Activated naive CD8-positive, alpha-beta T cell (primary cell): ENCODE measurements at regions not wholly inside any gene's neighbourhood (a gene's known extent, or its start where the extent isn't known, plus 50 kb on each side); places are given as distances from the start of the nearest gene placed in this dataset.

Experiments used
- H3K27ac Mint-ChIP-seq: one replicate; pipeline ENCODE4 v1.8.0; 2021; ENCODE audit warnings: mixed read lengths
- H3K27me3 Mint-ChIP-seq: one replicate; pipeline ENCODE4 v1.8.0; 2021; ENCODE audit warnings: mixed read lengths
- H3K36me3 Mint-ChIP-seq: one replicate; pipeline ENCODE4 v1.8.0; 2021; ENCODE audit warnings: mixed read lengths
- H3K4me1 Mint-ChIP-seq: one replicate; pipeline ENCODE4 v1.8.0; 2021; ENCODE audit warnings: low read depth, mixed read lengths
- H3K4me3 Mint-ChIP-seq: one replicate; pipeline ENCODE4 v1.8.0; 2021; ENCODE audit warnings: mild to moderate bottlenecking, mixed read lengths
- H3K9me3 Mint-ChIP-seq: one replicate; pipeline ENCODE4 v1.8.0; 2021; ENCODE audit warnings: low read depth, mixed read lengths

DNA sequence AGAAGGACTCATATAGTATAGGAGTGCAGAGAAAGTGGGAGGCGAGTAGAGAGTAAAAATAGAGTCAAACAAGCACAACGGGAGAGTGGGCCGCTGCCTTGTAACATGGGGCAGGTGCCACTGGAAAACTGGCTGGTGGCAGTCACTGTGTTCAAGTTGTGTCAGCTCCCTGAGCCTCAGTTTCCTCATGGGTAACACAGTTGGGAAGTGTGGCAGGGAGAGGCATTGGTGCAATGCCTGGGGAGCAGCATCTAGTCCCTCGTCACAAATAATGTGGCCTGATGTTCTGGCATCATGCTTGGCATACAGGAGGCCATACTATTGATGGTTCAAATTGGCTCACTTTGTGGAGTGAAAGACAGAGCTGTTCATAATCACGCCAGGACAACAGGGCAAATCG, 78.9 kb upstream of the SPON1 start:
- Mint-ChIP-seq H3K27ac (no peak overlapping the region), H3K4me1 (peaks cover 4% of the 10 kb centered on the region), H3K9me3 (no peaks in the 10 kb centered on the region), H3K4me3 (no peak overlapping the region), H3K36me3 (peaks cover 2% of the 10 kb centered on the region), H3K27me3 (no peaks in the 10 kb centered on the region)

DNA sequence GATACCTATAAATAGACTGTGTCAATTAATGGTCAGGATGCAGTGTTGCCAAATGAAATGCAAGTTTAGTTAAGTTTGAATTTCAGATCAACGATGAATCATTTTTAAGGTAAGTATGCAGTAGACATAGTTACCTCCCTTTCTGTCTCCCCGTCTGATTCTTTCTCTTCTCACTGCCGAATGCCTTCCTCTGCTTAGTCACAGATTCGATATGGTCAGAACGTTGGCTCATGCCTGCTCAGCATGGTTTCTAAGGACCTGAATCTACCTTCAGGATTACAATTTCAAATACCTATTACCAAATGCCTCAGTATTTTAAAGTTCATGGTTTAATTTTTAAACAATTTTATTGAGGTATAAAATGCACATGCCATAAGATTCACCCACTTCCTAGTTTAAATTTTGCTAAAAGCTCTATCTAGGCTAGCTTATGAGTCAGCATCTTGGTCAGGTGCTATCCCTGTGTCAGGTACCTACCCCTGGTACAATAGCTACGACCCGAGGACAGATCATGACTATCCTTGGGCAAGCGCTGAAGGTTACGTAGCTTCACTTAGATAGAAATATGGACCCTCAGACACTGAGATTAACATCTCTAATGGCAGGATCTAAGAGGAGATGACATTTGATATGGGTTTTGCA, 78.2 kb upstream of the SPON1 start:
- no peak overlapping the region for H3K27ac Mint-ChIP-seq
- H3K4me3 Mint-ChIP-seq, result no peak overlapping the region
- H3K36me3 Mint-ChIP-seq, result peaks cover 2% of the 10 kb centered on the region
- H3K9me3 Mint-ChIP-seq, result no peaks in the 10 kb centered on the region
- no peaks in the 10 kb centered on the region for H3K27me3 Mint-ChIP-seq
- H3K4me1 Mint-ChIP-seq, result peaks cover 4% of the 10 kb centered on the region

DNA sequence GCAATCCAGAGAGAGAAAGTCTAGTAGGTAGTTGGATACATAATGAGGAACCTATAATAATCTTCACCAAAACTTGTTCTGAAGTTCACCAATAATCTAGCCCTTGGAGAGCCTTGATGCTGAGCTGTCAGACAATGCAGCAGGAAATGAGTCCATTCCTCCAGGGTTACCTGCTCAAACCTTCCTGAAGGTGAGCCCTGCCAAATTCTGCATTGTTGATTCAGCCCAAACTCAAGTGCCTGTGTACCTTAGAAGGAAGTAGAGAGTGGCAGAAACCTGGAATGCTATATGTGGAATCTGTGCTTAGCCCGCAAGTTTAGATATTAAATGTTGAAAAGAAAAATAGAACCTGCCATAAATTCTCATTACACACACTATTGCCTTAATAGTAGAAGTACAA, 77.4 kb upstream of the SPON1 start:
- Mint-ChIP-seq H3K27ac (no peak overlapping the region), H3K27me3 (no peaks in the 10 kb centered on the region), H3K9me3 (no peaks in the 10 kb centered on the region), H3K36me3 (peaks cover 2% of the 10 kb centered on the region), H3K4me1 (peaks cover 4% of the 10 kb centered on the region), H3K4me3 (no peak overlapping the region)

DNA sequence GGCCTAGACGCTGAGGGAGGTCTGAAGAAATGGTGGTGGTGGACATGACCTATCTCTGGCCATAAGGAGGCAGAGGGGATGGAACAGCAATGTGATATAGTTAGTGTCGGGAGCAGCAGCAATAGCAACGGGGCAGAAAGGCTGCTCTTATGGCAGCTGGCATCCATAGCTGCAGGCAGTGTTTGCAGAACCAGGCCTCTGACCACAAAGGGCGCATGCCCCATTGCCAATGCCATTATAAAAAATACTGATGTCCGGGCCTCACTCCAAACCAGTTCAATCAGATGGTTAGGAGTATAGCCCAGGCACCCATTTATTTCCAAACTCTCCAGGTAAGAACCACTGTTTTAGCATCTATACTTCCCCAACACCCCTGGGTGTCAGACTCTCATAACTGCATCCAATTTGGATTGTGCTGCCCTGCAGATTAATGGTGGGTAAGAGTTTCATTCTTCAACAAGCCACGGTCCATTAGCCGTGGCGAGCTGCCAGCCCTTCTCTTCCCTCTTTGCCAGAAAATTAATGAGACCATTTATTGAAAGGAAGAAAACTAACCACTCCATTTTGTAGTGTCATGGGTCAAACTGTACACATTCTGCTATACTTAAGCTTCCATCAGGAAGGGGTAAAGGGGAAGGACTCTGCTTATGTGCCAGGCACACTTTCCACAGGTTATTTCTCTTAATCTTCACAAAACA, 72.8 kb upstream of the SPON1 start:
- Mint-ChIP-seq H3K27me3 (no peaks in the 10 kb centered on the region), H3K36me3 (peaks cover 2% of the 10 kb centered on the region), H3K27ac (no peak overlapping the region), H3K9me3 (no peaks in the 10 kb centered on the region), H3K4me1 (peaks cover 6% of the 10 kb centered on the region), H3K4me3 (no peak overlapping the region)

DNA sequence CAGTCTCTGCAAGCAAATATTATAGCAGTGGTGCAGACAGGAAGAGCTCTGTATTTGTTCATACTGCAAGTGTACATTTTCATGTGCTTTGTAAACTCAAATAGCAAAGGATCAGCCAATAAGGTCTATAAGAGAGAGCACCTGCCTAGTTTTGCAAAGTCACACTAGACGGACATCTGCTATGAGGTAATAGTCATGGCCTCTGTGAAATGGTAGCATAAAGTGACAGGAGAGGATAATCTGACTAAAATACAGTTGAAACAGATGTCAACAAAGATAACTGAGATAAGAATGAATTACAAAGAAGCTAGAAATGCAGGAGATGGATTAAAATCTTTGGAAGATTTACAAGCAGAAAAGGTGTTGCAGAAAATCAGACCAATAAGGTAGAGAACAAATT, 70.6 kb upstream of the SPON1 start:
- Mint-ChIP-seq H3K4me3 (no peak overlapping the region), H3K4me1 (peaks cover 6% of the 10 kb centered on the region), H3K27ac (no peak overlapping the region), H3K36me3 (peaks cover 4% of the 10 kb centered on the region), H3K9me3 (no peaks in the 10 kb centered on the region), H3K27me3 (no peaks in the 10 kb centered on the region)

DNA sequence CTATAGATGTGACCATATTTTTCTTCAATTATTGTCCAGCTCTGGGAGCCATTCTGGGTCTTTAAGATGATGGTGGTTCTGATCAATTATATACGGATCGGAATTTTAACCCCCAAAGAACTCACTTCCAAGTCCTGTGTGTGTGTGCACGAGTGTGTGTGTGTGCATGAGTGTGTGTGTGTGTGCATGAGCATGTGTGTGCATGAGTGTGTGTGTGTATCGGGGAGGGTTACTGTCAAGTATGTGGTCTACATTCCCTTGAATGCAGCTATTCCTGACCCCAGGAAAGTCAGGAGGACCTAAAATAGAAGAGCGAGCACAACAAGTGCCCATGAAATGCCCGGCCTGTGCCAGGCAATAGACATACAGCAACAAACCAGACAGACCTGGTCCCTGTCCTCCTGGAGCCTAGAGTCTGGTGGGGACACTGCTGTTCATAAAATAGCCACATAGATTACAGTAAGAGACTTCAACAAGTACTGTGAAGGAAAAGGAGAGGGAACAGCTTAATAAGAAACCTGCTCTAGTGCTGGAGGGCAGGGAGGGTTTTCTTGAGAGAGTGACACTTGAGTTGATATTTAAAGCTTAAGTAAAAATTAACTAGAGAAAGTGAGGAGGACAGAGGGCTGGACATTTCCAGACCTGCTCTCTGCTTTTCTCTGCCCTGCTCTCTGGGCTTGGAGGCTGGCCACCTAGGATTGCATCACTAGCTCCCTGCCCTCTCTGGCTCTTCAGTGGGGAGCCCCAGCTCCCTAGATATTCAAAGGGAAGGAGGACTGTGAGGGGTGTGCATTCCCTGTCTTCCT, 66.1 kb upstream of the SPON1 start:
- Mint-ChIP-seq H3K4me3 (no peak overlapping the region), H3K9me3 (no peaks in the 10 kb centered on the region), H3K36me3 (peaks cover 3% of the 10 kb centered on the region), H3K27ac (no peak overlapping the region), H3K27me3 (no peaks in the 10 kb centered on the region), H3K4me1 (peaks cover 6% of the 10 kb centered on the region)

- Mint-ChIP-seq H3K9me3 (no peaks in the 10 kb centered on the region), H3K27ac (no peak overlapping the region), H3K4me1 (peaks cover 2% of the 10 kb centered on the region), H3K4me3 (no peak overlapping the region), H3K36me3 (peaks cover 3% of the 10 kb centered on the region), H3K27me3 (no peaks in the 10 kb centered on the region)
Observed at GRCh38 chr11:13896981-13897353, 65.6 kb upstream of the SPON1 start.

GRCh38 chr11:13897646-13898276, 64.8 kb upstream of the SPON1 start:
- Mint-ChIP-seq H3K36me3 (peaks cover 3% of the 10 kb centered on the region), H3K4me3 (no peak overlapping the region), H3K27me3 (no peaks in the 10 kb centered on the region), H3K27ac (no peak overlapping the region), H3K4me1 (no peaks in the 10 kb centered on the region), H3K9me3 (no peaks in the 10 kb centered on the region)

- Mint-ChIP-seq H3K27ac (no peak overlapping the region), H3K4me1 (no peaks in the 10 kb centered on the region), H3K9me3 (peaks cover 4% of the 10 kb centered on the region), H3K27me3 (no peaks in the 10 kb centered on the region), H3K4me3 (no peak overlapping the region), H3K36me3 (peaks cover 3% of the 10 kb centered on the region)
Observed at GRCh38 chr11:13899603-13900002, 62.9 kb upstream of the SPON1 start.

- H3K4me1 Mint-ChIP-seq, result no peaks in the 10 kb centered on the region
- no peak overlapping the region for H3K4me3 Mint-ChIP-seq
- H3K9me3 Mint-ChIP-seq, result peaks cover 10% of the 10 kb centered on the region
- H3K36me3 Mint-ChIP-seq, result peaks cover 8% of the 10 kb centered on the region
- no peaks in the 10 kb centered on the region for H3K27me3 Mint-ChIP-seq
- H3K27ac Mint-ChIP-seq, result no peak overlapping the region
Observed at GRCh38 chr11:13902523-13902922, 60.0 kb upstream of the SPON1 start.

DNA sequence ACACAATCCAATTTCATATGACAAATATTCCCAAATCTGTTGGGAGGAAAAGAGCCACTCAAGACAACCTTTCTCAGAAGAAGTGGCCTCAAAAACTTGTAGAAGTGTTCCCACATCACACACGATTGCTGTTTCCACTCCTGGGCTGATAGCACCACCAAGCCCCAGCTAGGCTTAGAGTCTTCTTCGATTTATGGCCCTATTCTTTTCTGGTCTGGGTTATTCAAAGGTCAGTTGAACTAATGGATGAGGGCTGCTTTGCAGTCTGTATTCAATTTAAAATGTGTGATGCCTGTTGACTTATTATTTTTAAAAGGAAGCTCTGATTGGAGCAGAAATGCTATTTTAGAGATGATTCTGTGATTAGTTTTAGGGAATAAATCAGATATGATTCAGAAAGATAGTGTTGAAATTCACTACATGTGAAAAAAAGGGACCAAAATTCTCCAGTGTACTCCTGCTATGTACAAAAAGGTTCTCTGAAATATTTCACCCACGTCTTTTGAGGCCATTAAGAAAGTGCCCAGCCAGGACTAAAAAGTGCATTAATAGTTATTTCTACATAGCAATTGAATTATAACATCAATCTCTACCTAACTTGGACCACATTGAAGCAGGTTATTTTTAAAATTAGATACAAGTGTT, 57.3 kb upstream of the SPON1 start:
- no peaks in the 10 kb centered on the region for H3K27me3 Mint-ChIP-seq

GRCh38 chr11:13907678-13908077, 54.8 kb upstream of the SPON1 start:
- Mint-ChIP-seq H3K27me3 (no peaks in the 10 kb centered on the region), H3K4me3 (no peak overlapping the region), H3K36me3 (peaks cover 11% of the 10 kb centered on the region), H3K9me3 (peaks cover 10% of the 10 kb centered on the region), H3K27ac (no peak overlapping the region), H3K4me1 (no peaks in the 10 kb centered on the region)

More for the DNA sequence above, 57.3 kb upstream of the SPON1 start:
- Mint-ChIP-seq H3K27ac (no peak overlapping the region), H3K9me3 (peaks cover 10% of the 10 kb centered on the region), H3K4me1 (no peaks in the 10 kb centered on the region), H3K4me3 (no peak overlapping the region), H3K36me3 (peaks cover 11% of the 10 kb centered on the region)

GRCh38 chr11:13908535-13908934, 54.0 kb upstream of the SPON1 start:
- Mint-ChIP-seq H3K9me3 (peaks cover 10% of the 10 kb centered on the region), H3K27ac (no peak overlapping the region), H3K4me3 (no peak overlapping the region), H3K36me3 (peaks cover 11% of the 10 kb centered on the region), H3K27me3 (no peaks in the 10 kb centered on the region), H3K4me1 (no peaks in the 10 kb centered on the region)
